ENCODE measurements at regions not wholly inside any gene's neighbourhood (a gene's known extent, or its start where the extent isn't known, plus 50 kb on each side); places are given as distances from the start of the nearest gene placed in this dataset.

DNA sequence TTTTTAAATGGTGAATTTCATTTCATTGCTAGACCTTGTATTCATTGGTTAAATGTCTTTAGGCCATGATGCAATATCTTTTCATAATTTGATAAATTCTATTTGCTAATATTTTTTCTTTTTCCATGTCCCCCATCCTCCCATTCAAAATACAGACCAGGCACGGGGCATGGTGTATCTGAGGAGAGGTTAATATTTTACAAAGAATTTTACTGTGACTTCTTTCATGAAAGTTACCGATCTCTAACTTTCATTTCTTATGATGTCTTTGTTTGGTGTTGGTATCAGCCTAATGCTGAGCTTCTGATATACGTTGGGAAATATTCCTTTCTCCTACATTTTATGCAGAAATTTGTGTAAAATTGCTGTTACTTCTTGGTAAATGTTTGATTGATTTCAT is 216.7 kb upstream of the IGFBP3 start:
- in situ Hi-C loops (cut with HindIII; ENCODE audit: low pct_ligation_motif_present, low sequenced_read_pairs) = no loop called here
- TF ChIP-seq, protein P1, sequence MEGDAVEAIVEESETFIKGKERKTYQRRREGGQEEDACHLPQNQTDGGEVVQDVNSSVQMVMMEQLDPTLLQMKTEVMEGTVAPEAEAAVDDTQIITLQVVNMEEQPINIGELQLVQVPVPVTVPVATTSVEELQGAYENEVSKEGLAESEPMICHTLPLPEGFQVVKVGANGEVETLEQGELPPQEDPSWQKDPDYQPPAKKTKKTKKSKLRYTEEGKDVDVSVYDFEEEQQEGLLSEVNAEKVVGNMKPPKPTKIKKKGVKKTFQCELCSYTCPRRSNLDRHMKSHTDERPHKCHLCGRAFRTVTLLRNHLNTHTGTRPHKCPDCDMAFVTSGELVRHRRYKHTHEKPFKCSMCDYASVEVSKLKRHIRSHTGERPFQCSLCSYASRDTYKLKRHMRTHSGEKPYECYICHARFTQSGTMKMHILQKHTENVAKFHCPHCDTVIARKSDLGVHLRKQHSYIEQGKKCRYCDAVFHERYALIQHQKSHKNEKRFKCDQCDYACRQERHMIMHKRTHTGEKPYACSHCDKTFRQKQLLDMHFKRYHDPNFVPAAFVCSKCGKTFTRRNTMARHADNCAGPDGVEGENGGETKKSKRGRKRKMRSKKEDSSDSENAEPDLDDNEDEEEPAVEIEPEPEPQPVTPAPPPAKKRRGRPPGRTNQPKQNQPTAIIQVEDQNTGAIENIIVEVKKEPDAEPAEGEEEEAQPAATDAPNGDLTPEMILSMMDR (IDR thresholded peaks at IDR 0.05; ENCODE audit: low read depth, low read length, missing control alignments) = no peak
- DNase-seq = no peak
- no peaks in the 10 kb centered on the region for H3K36me3 ChIP-seq (replicated peaks)
- no peak overlapping the region for H3K4me3 ChIP-seq (ENCODE audit: low read depth, low read length)
- H3K27ac ChIP-seq = no peak overlapping the region
- no peaks in the 10 kb centered on the region for H3K27me3 ChIP-seq (replicated peaks)

DNA sequence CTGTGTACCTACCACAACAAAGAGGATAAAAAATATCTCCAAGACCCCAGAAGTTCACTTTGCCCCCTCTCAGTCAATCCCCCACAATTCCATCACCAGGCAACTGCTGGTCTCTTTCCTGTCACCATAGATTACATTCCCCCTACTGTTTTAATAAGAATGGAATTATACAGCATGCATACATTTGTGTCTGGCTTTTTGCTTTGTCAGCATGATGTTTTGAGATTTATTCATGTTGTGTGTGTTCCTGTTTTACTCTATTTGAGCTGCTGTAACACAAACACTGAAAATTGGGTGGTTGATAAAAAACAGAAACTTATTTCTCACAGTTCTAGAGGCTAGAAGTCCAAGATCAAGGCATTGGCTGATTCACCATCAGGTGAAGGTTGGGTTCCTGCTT is 214.5 kb upstream of the IGFBP3 start:
- in situ Hi-C loops (cut with HindIII; ENCODE audit: low pct_ligation_motif_present, low sequenced_read_pairs) = no loop called here
- Histone ChIP-seq H3K36me3 (replicated peaks) (no peaks in the 10 kb centered on the region), H3K4me3 (ENCODE audit: low read depth, low read length) (no peak overlapping the region), H3K27ac (no peak overlapping the region), H3K27me3 (replicated peaks) (no peaks in the 10 kb centered on the region)
- TF ChIP-seq, protein P1 (IDR thresholded peaks at IDR 0.05; ENCODE audit: low read depth, low read length, missing control alignments) = no peak
- DNase-seq = no peak

DNA sequence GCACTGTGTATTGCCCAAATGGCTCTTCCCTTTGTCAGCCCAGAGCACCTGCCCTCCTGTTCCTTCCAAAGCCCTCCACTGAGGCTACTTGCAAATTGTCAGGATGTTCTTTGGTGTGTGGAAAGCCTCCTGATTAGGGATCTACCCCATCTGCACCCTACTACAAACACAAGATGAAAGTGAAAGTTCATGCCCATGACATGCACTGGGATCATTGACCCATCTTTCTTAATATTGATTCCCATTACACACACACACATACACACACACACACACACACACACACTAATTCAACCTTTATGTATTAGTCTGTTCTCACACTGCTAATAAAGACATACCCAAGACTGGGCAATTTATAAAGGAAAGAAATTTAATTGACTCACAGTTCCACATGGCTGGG is 213.7 kb upstream of the IGFBP3 start:
- TF ChIP-seq, protein P1 (IDR thresholded peaks at IDR 0.05; ENCODE audit: low read depth, low read length, missing control alignments) = no peak
- H3K27me3 ChIP-seq (replicated peaks) = no peaks in the 10 kb centered on the region
- in situ Hi-C loops (cut with HindIII; ENCODE audit: low pct_ligation_motif_present, low sequenced_read_pairs) = no loop called here
- H3K4me3 ChIP-seq (ENCODE audit: low read depth, low read length) = no peak overlapping the region
- H3K36me3 ChIP-seq (replicated peaks) = no peaks in the 10 kb centered on the region
- no peak for DNase-seq
- H3K27ac ChIP-seq = no peak overlapping the region

DNA sequence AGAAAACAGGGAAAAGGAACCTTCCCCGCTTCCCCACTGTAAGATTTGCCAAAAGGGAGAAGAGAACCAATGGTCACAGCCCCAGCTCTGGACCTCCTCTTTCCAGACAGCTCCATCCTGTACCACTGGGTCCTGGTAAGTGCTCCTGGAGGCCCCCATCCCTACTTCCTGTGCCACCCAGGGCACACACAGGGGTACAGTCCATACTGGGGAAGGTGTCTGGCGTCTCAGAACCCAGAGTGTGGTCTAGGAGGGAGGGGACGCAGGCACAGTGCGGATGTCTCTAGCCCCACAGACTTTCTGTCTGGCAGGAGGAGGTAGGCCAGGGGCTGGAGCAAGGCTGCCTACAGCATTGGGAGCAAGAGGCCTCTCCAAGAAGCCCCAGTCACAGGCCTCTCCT is 213.3 kb upstream of the IGFBP3 start:
- Histone ChIP-seq H3K27ac (no peak overlapping the region), H3K36me3 (replicated peaks) (no peaks in the 10 kb centered on the region), H3K4me3 (ENCODE audit: low read depth, low read length) (no peak overlapping the region), H3K27me3 (replicated peaks) (no peaks in the 10 kb centered on the region)
- TF ChIP-seq, protein P1 (IDR thresholded peaks at IDR 0.05; ENCODE audit: low read depth, low read length, missing control alignments) = no peak
- in situ Hi-C loops (cut with HindIII; ENCODE audit: low pct_ligation_motif_present, low sequenced_read_pairs) = no loop called here
- DNase-seq = no peak

DNA sequence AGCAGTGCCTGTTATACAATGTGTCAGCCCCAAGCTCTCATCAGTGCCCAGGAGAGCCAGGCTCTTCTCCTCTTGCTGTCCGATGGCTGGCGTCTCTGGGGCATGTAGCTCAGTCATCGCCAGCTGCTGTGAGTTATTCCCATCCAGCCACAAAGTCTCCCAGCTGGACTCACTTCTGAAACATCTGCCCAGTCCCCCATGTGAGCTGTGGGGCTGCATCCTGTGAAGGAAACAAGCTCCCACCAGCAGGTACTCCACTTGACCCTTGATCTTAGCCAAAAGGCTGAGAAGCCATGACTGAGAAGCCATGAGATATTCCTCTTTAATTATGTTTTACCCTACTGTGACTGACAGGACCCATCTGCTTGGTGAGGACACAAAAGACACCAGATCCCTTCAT is 212.7 kb upstream of the IGFBP3 start:
- Histone ChIP-seq H3K4me3 (ENCODE audit: low read depth, low read length) (no peak overlapping the region), H3K36me3 (replicated peaks) (no peaks in the 10 kb centered on the region), H3K27ac (no peak overlapping the region), H3K27me3 (replicated peaks) (no peaks in the 10 kb centered on the region)
- in situ Hi-C loops (cut with HindIII; ENCODE audit: low pct_ligation_motif_present, low sequenced_read_pairs) = no loop called here
- TF ChIP-seq, protein P1 (IDR thresholded peaks at IDR 0.05; ENCODE audit: low read depth, low read length, missing control alignments) = no peak
- no peak for DNase-seq

DNA sequence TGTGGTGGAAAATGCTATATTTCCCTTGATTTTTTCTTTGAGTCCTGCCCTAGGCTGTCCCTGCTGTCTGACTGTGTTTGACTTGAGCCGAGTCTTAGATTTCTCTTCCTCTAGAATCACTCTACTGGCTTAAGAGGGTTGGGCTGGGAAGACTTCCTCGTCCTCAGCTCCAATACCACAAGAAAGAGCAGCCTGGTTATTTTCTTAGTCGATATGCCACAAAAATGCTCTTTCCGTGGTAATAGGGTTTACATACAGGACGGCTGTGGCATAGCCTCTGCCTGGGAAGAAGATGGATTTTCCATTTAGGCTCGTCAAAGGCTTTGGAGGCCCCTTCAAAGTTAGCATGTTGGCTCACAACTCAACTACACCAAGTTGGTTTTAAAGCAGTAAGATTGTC is 212.0 kb upstream of the IGFBP3 start:
- H3K27ac ChIP-seq = no peak overlapping the region
- TF ChIP-seq, protein P1 (IDR thresholded peaks at IDR 0.05; ENCODE audit: low read depth, low read length, missing control alignments) = no peak
- H3K27me3 ChIP-seq (replicated peaks) = no peaks in the 10 kb centered on the region
- no peak for DNase-seq
- H3K36me3 ChIP-seq (replicated peaks) = no peaks in the 10 kb centered on the region
- in situ Hi-C loops (cut with HindIII; ENCODE audit: low pct_ligation_motif_present, low sequenced_read_pairs) = no loop called here
- H3K4me3 ChIP-seq (ENCODE audit: low read depth, low read length) = no peak overlapping the region

Measured in brain microvascular endothelial cell (primary cell).